Hippocampal formation (tissue), 2 donors: ENCODE measurements at regions not wholly inside any gene's neighbourhood (a gene's known extent, or its start where the extent isn't known, plus 50 kb on each side); places are given as distances from the start of the nearest gene placed in this dataset.

Experiments
- DNase-seq, 2 donors: peaks; one replicate each; lab custom pipeline; 2025; lab: John Stamatoyannopoulos, UW

- DNase-seq, result no peak
These were observed 109.7 kb upstream of the GADL1 start for GRCh38 chr3:31004025-31004678.

- DNase-seq, result no peak
These were observed 114.5 kb upstream of the GADL1 start for GRCh38 chr3:31008994-31009393.

DNA sequence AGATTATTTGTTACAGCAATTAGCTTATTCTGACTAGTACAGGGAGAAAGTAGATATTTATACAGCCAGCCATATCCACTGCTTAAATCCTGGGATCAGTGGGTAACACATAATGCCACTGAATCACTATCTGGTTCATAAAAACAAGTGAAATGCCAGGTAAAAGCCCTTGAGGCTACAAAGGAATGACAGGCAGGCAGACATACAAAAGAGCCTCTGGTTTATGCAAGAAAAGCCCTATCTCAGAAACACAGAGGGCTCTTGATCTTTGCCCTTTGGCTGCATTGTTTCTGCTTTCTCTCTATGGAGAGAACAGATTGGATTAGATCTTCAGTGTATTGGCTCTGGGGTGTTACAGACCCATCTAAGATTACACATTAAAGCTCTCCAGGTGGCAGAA is 115.4 kb upstream of the GADL1 start:
- DNase-seq, result no peak

DNA sequence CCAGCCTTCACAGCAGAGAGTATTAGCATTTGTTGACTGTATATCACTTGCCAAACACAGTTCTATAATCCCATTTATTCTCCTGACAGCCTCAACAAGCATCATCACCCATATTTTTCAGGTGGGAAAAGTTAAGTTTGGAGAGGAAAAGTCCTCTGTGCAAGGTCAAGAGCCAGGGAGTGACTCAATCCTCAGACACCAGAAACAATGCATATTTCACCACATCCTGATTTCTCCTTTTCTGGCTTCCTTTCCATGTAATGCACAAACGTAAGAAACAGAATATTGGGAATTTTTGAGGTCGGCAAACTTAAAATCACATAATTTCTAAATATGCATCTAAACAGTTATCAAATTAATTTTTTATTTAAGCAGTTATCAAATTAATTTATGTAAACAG is 116.0 kb upstream of the GADL1 start:
- DNase-seq, result no peak

DNA sequence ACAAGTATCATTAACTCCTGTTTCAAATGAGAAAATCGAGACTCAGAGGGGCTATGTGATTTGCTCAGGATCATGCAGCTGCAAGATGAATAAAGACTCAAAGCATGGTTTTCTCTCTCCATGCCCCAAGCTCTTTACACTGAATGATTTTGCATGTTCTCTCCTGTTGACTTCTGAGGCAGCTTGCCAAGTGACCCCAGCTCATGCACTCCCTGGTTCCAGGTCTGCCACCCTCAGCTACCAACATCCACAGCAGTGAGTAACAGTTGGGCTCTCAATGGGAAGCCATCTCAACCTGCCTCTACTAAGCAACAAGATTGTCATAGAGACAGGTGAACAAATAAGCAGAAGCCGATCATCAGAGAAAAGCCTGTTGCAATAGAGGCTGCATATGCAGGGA is 116.9 kb upstream of the GADL1 start:
- no peak for DNase-seq

DNA sequence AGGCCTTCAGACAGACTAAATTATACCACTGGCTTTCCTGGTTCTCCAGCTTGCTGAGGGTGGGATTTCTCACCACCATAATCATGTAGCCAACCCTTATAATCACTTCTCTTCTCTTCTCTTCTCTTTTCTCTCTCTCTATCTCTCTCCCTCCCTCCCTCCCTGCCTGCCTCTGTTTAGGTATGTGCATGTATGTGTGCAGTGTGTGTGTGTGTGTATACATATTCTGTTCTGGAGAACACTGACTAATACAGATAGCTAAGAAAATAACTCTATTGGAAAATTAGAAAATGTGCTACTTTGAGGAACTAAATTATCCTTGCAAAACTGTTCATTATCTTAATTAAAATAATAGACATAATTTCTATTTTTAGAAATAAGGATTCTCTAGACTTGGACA is 118.6 kb upstream of the GADL1 start:
- no peak for DNase-seq

DNA sequence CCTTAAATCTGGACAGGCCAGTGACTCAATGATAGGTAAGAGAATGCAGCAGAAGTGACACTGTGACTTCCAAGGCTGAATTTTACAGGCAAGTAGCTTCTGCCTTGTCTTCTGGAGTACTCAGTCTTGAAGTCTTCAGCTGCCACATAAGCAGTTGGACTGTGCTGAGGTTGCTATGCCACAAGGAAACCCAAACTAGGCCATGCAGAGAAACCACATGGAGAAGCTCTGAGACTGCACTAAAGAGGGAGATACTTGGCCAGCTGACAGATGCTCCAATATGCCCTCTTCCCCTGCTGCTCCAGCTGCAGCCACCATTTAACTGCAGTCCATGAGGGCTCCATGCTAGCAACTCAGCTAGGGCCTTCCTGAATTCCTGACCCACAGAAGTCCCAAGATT is 119.4 kb upstream of the GADL1 start:
- no peak for DNase-seq

- DNase-seq, result no peak
These were observed 120.0 kb upstream of the GADL1 start for GRCh38 chr3:31014317-31015040.

GRCh38 chr3:31016196-31016595 is 121.7 kb upstream of the GADL1 start:
- DNase-seq, result no peak

DNA sequence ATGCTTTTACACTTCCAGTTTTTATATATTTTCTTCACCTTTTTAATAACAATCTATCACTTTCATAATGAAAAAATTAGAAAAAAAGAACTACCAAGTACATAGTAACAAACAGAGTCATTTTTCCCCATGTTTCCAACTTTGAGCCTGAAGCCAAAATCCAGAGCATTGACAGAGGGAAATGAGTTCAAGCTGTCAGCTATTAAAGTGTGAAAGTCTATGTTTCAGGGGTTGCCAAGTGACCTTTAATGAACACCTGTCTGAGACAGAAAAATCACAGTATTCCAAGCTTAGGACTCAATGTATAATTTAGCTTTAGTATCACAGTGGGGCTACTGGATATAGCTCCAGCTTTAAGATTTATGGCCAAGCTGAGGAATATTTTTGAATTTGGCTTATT is 128.3 kb upstream of the GADL1 start:
- no peak for DNase-seq

- DNase-seq, result no peak
These were observed 131.1 kb upstream of the GADL1 start for GRCh38 chr3:31025541-31025940.

DNA sequence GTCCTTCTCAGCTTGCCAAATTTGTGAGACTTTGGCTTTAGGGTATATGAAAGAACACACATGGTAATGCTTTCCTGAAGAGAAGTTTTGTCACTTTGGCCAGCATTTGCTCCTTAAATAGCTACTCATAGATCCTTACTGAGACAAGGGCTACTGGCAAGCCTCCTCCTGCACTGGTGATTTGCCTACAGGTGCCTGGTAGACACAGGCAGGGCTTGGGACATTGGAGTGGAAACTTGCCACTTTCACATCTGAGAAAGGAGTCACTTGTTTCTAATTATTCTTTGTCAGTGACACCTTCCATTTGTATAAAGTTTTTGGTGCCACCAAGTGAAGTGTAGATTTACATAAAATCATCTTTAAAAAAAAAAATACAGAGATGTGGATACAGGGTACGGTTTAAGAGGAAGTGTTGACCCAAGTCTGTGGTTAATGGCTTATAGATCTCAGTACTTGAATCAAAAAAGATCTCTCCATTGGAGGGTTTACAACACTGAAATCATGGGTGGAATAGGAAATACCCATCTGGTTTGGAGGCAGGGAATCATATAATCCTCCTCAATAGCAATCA is 132.8 kb upstream of the GADL1 start:
- no peak for DNase-seq

DNA sequence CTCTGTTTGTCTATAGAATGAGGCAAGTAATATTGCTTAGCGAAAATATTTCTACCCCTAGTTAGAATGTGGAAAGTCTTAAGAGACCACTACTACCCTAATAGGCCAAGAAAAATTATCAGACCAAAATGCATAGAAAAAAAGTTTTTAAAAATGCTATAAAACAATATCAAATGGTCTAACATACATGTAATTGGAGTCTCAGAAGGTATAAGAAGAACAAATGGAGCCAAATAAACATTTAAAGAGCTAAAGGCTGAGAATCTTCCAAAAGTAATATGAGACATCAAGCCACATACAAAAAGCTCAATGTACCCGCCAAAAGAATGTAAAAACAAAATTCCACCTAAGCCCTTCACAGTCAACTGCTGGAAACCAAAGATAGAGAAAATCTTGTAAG is 133.5 kb upstream of the GADL1 start:
- no peak for DNase-seq

GRCh38 chr3:31028766-31029165 is 134.3 kb upstream of the GADL1 start:
- no peak for DNase-seq

DNA sequence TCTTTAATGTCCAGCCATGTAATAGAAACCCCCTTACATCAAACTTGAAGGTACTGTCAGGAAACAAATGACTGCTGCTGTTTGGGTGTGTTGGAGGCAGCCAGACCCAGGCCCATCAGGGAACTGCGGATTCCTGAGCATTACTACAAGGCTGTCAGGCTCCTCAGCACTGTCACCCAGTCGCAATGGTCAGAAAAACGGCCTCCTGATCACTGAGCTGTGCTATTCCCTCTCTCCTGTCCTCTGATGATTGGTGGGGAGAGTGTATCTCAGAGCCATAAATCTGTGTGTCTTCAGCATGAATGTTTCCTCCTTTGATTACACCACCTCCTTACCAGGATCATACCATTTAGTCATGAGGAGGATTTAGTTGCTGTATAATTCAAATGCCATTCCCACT is 135.2 kb upstream of the GADL1 start:
- no peak for DNase-seq

DNA sequence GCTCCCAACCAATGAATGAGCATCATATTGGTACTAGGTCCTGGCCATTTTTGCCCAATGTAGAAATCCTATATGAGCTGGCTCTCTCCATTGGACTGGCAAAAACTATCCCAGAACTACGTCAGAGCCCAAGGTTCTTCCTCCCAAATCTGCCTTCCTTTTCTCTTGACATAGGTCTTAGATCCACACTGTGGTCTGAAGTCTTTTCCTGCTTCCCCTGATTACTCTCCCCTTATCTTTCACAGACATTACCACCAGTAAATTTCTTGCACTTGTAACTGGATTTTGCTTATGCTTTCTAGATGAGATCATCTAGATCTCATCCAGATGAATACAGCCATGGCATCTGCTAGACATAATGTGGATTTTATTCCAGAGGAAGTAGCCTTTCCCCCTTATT is 141.2 kb upstream of the GADL1 start:
- no peak for DNase-seq

DNA sequence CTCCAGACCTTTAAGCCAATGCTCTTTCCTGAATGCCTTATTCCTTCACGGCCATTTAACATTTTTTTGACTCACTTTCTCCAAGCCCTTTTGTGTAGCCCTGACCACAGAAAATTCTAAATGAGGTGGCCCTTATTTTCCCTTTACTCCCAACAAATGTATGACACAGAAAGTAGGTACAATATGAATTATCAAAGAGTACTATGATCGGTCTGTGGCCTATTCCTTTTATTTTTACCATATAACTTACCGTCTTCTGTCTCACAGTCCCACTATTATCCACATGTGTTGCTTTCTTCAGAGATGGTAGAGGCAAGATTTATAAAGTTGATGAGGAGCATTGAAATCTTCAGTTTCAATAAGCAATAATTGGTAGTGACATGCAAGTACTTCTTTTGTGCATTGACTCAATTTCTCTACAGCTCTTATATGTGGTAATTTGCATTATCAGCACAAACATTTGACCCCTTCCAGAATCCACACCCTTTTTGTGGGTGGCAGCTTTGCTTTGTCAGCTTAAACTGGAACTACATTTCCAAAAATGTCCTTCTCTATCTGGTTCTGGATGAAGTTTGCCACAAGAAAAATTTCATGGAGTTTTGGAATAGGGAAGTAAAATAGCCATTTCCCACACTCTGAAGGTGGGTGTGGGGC is 143.8 kb upstream of the GADL1 start:
- DNase-seq, result no peak

GRCh38 chr3:31039145-31039544 is 144.7 kb upstream of the GADL1 start:
- DNase-seq, result no peak

DNA sequence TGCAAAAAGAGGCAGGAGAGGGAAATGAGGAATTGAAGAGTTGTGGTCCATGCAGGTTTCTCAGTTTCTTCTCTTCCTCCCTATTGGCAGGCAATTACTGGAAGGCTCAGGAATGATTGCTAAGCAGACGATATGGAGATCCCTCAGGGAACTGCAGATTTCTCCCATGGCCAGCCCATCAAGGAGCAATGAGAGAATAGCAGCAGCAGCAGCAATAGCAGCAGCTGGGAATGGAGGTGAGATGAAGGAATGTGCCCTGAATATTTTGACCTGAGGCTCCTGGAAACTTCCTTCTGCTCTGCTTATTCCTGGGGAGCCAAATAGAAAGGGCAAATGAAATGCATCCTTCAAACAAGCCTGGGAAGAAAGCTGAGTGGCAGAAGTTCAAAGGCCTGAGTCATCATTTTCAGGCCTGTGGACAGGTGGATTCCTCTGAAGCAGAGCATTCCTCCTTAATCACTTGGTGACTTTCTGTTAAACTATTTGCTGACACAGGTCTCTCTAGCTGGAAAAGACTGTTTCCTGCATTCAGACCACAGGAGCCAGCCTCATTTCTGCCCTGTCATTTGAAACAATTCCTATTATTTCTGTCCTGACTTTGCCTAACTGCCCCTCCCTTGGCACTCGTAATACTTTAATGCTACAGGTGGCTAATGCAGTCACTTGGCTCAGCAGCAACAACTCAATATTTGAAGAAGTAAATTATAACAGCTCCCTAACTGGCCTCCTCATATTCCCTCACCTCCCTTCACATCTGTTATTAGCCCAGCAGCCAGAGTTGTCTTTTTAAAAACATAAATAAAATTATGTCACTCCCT is 146.9 kb upstream of the GADL1 start:
- DNase-seq, result no peak

DNA sequence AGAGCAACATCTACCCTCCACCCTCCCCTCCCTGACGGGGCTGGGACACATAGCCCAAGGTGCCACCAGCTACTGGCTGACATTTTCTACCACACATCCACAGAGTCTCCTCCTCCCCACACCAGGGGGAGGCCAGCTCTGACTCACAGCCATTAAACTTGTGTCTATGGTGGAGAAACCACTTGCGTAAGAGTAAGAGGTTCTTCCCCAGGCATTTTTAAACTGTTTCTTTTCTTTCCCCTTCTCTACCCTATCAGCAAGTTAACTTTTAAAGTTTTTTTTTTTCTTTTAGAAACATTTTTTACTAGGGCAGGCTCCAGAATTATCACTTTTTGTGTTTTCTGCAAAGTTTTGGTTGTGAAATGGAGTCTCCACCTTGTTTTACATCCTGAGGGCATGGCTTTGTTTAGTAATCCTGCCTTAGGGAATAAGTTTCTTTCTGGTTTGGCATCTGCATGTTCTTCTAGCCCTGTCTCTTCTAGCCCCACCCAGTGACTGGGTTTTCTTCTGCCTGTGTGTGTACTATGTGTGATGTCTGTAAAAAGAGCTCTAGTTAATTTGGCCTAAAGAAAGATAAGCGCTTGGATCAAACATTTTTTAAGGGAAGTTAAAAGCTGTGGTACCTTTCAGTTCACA is 148.8 kb upstream of the GADL1 start:
- no peak for DNase-seq

- no peak for DNase-seq
These were observed 153.2 kb upstream of the GADL1 start for GRCh38 chr3:31047673-31048072.

- DNase-seq, result no peak
These were observed 153.7 kb upstream of the GADL1 start for GRCh38 chr3:31048143-31048542.
